ENCODE measurements at regions not wholly inside any gene's neighbourhood (a gene's known extent, or its start where the extent isn't known, plus 50 kb on each side); places are given as distances from the start of the nearest gene placed in this dataset.

GRCh38 chr12:63457428-63457827, 210.9 kb downstream of the DPY19L2 start:
- no peaks in the 10 kb centered on the region for H3K4me1 ChIP-seq (ENCODE audit: control insufficient read depth, insufficient read depth, low read length)
- H2BK15ac ChIP-seq (ENCODE audit: low read depth, low read length): no peak overlapping the region
- no peaks in the 10 kb centered on the region for H3K9me1 ChIP-seq (ENCODE audit: insufficient read depth, low read length)
- H3K18ac ChIP-seq (ENCODE audit: low read depth, low read length): no peak overlapping the region
- H4K8ac ChIP-seq (ENCODE audit: low read depth in 2 of 2, low read length in 2 of 2): no peak overlapping the region
- BruUV-seq (replicated peaks): no TSS peak
- H3K79me1 ChIP-seq (ENCODE audit: low read depth in 1 of 2, low read length in 2 of 2): no peaks in the 10 kb centered on the region
- H3K4me3 ChIP-seq (ENCODE audit: insufficient read depth, low read depth, low read length): no peak overlapping the region
- no peak overlapping the region for H3K14ac ChIP-seq (replicated peaks; ENCODE audit: low read depth, low read length)
- no peak overlapping the region for H3K23ac ChIP-seq (ENCODE audit: low read depth, low read length)
- H4K5ac ChIP-seq (ENCODE audit: low read depth, low read length): no peak overlapping the region
- no peaks in the 10 kb centered on the region for H3K36me3 ChIP-seq (ENCODE audit: control insufficient read depth, insufficient read depth, low read length)
- no peak overlapping the region for H3K27ac ChIP-seq (ENCODE audit: insufficient read depth, low read length)
- TF ChIP-seq MAZ (IDR thresholded peaks at IDR 0.05; ENCODE audit: borderline replicate concordance, low read depth, low read length): no peak
- no peak for TF ChIP-seq SMC3 (IDR thresholded peaks at IDR 0.05; ENCODE audit: low read depth, low read length)
- TF ChIP-seq, protein P1, sequence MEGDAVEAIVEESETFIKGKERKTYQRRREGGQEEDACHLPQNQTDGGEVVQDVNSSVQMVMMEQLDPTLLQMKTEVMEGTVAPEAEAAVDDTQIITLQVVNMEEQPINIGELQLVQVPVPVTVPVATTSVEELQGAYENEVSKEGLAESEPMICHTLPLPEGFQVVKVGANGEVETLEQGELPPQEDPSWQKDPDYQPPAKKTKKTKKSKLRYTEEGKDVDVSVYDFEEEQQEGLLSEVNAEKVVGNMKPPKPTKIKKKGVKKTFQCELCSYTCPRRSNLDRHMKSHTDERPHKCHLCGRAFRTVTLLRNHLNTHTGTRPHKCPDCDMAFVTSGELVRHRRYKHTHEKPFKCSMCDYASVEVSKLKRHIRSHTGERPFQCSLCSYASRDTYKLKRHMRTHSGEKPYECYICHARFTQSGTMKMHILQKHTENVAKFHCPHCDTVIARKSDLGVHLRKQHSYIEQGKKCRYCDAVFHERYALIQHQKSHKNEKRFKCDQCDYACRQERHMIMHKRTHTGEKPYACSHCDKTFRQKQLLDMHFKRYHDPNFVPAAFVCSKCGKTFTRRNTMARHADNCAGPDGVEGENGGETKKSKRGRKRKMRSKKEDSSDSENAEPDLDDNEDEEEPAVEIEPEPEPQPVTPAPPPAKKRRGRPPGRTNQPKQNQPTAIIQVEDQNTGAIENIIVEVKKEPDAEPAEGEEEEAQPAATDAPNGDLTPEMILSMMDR (conservative IDR thresholded peaks at IDR 0.05; ENCODE audit: low read depth, low read length): no peak
- no peak for TF ChIP-seq POLR2A (IDR thresholded peaks at IDR 0.05; ENCODE audit: low read depth, low read length)
- TF ChIP-seq, protein P2, sequence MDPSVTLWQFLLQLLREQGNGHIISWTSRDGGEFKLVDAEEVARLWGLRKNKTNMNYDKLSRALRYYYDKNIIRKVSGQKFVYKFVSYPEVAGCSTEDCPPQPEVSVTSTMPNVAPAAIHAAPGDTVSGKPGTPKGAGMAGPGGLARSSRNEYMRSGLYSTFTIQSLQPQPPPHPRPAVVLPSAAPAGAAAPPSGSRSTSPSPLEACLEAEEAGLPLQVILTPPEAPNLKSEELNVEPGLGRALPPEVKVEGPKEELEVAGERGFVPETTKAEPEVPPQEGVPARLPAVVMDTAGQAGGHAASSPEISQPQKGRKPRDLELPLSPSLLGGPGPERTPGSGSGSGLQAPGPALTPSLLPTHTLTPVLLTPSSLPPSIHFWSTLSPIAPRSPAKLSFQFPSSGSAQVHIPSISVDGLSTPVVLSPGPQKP (IDR thresholded peaks at IDR 0.05; ENCODE audit: borderline replicate concordance, low read depth, low read length): no peak
- TF ChIP-seq MAFK (IDR thresholded peaks at IDR 0.05; ENCODE audit: low read depth, low read length): no peak
- TF ChIP-seq RAD21 (IDR thresholded peaks at IDR 0.05; ENCODE audit: low read length): no peak
- TF ChIP-seq FOS (IDR thresholded peaks at IDR 0.05; ENCODE audit: low read depth, low read length): no peak
- no peak for TF ChIP-seq MXI1 (IDR thresholded peaks at IDR 0.05; ENCODE audit: borderline replicate concordance, low read depth, low read length)
- no peak for ATAC-seq (ENCODE audit: low read depth)
- no peak overlapping the region for H2BK5ac ChIP-seq (ENCODE audit: low read depth, low read length, poor library complexity, severe bottlenecking)
- H2BK120ac ChIP-seq (ENCODE audit: low read depth, low read length): no peak overlapping the region
- dilution Hi-C loops (cut with HindIII; ENCODE audit: low sequenced_read_pairs, unreplicated experiment): no loop called here
- H3K4ac ChIP-seq (ENCODE audit: low read depth, low read length): no peak overlapping the region
- H3K4me2 ChIP-seq (ENCODE audit: low read depth, low read length): no peak overlapping the region
- no peak for DNase-seq
- no peak overlapping the region for H3K56ac ChIP-seq (ENCODE audit: extremely low read depth, insufficient read depth, low read length)
- CTCF ChIA-PET: no interaction called here
- no peak overlapping the region for H4K91ac ChIP-seq (ENCODE audit: insufficient read depth, low read depth, low read length)
- H2AFZ ChIP-seq (replicated peaks; ENCODE audit: low read length, poor library complexity): no peak overlapping the region
- H2BK20ac ChIP-seq (ENCODE audit: low read depth, low read length): no peak overlapping the region
- in situ Hi-C loops (cut with MboI; ENCODE audit: low sequenced_read_pairs): no loop called here
- POLR2A ChIA-PET (ENCODE audit: unreplicated experiment): no interaction called here
- no peak overlapping the region for H2AK9ac ChIP-seq (replicated peaks; ENCODE audit: low read depth, low read length, poor library complexity)
- H3K9me3 ChIP-seq (ENCODE audit: control insufficient read depth, insufficient read depth, low read length): no peaks in the 10 kb centered on the region
- H3K27me3 ChIP-seq (ENCODE audit: control insufficient read depth, insufficient read depth, low read length): no peaks in the 10 kb centered on the region
- H3K9ac ChIP-seq (ENCODE audit: low read depth, low read length): no peak overlapping the region
- intact Hi-C loops (cut with micrococcal nuclease): no loop called here
- H4K20me1 ChIP-seq (ENCODE audit: insufficient read depth, low read length): no peaks in the 10 kb centered on the region
- no peak overlapping the region for H2AK5ac ChIP-seq (ENCODE audit: low read depth, low read length)
